Astrocyte (in vitro differentiated cells and primary cell): ENCODE measurements at regions not wholly inside any gene's neighbourhood (a gene's known extent, or its start where the extent isn't known, plus 50 kb on each side); places are given as distances from the start of the nearest gene placed in this dataset.

Experiments used
- EZH2 ChIP-seq: IDR thresholded peaks from 2 replicates; pipeline ENCODE4 v1.6.1; 2012; ENCODE audit warnings: mild to moderate bottlenecking, low read length, inconsistent platforms; ENCODE audit not compliant: insufficient read depth
- TF ChIP-seq, protein P1 (sequence below): IDR thresholded peaks from 2 replicates; pipeline ENCODE4 v1.5.1; 2011; ENCODE audit warnings: low read depth, mild to moderate bottlenecking, inconsistent platforms, low read length, moderate library complexity; ENCODE audit not compliant: insufficient read depth

DNA sequence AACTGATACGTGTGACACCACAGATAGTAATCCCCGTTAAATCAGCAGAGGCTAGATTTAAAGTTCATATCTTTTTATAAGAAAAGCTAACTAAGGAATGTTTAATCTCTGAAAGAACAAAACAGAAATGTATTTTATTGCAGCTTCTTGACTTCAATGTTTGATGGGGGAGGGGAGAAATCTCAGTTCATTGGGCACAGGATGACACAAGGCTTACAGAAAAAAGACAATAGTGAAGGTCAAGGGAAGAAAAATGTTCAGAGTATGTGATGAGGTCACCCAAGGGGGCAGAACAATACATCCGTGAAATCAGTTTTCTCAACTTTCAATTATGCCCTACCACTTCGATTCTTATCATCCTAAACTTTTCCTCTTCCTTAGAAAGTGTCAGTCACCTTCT, 102.9 kb downstream of the ELAPOR2 start:
- TF ChIP-seq, protein P1, sequence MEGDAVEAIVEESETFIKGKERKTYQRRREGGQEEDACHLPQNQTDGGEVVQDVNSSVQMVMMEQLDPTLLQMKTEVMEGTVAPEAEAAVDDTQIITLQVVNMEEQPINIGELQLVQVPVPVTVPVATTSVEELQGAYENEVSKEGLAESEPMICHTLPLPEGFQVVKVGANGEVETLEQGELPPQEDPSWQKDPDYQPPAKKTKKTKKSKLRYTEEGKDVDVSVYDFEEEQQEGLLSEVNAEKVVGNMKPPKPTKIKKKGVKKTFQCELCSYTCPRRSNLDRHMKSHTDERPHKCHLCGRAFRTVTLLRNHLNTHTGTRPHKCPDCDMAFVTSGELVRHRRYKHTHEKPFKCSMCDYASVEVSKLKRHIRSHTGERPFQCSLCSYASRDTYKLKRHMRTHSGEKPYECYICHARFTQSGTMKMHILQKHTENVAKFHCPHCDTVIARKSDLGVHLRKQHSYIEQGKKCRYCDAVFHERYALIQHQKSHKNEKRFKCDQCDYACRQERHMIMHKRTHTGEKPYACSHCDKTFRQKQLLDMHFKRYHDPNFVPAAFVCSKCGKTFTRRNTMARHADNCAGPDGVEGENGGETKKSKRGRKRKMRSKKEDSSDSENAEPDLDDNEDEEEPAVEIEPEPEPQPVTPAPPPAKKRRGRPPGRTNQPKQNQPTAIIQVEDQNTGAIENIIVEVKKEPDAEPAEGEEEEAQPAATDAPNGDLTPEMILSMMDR = no peak
- TF ChIP-seq EZH2 = no peak
